ENCODE measurements at regions not wholly inside any gene's neighbourhood (a gene's known extent, or its start where the extent isn't known, plus 50 kb on each side); places are given as distances from the start of the nearest gene placed in this dataset.

DNA sequence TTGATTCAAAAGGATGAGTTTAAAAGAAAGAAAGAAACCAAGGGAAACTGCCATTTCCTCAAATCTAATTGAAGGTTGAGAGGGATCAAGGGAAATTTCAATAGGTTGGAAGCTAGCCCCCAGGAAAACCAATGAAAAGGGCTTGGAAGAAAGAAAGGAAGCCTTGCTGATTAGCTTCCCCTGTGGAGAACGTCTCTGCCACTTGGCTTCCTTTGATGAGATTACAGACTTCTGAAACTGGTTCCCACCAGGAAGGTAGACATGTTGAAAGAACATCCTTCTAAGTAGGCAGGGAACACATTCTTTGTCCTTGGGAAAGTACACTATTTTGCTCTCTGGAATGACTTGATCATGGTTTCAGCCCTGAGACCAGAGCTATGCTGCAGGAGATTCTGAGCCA, 65.5 kb upstream of the DMRTA1 start:
- 17 to 25% methylated on average over 1 of the region's 1 CpG for WGBS, 2 donors
- Histone ChIP-seq H3K4me1 (no peaks in the 10 kb centered on the region), H3K27ac (no peak overlapping the region), H3K4me3 (no peak overlapping the region), H3K27me3 (no peaks in the 10 kb centered on the region), H3K36me3 (no peaks in the 10 kb centered on the region), H3K9me3 (no peaks in the 10 kb centered on the region)
- no peak for DNase-seq
- no peak for TF ChIP-seq POLR2A (IDR thresholded peaks at IDR 0.05)
- TF ChIP-seq CTCF (IDR thresholded peaks at IDR 0.05): no peak
- TF ChIP-seq POLR2AphosphoS5 (IDR thresholded peaks at IDR 0.05): no peak
- TF ChIP-seq EP300 (IDR thresholded peaks at IDR 0.05): no peak
- no peak for ATAC-seq (ENCODE audit: low FRiP score in 2 of 2)

- WGBS, 2 donors: 50 to 83% methylated on average over 2 of the region's 2 CpGs
These were observed 64.3 kb upstream of the DMRTA1 start for GRCh38 chr9:22382331-22382730.

GRCh38 chr9:22383718-22384117, 62.9 kb upstream of the DMRTA1 start:
- WGBS, 2 donors: 57 to 62% methylated on average over 2 of the region's 2 CpGs
- Histone ChIP-seq H3K27ac (no peak overlapping the region), H3K27me3 (no peaks in the 10 kb centered on the region), H3K9me3 (no peaks in the 10 kb centered on the region), H3K36me3 (no peaks in the 10 kb centered on the region), H3K4me3 (no peak overlapping the region), H3K4me1 (no peaks in the 10 kb centered on the region)
- ATAC-seq (ENCODE audit: low FRiP score in 2 of 2) (no peak), DNase-seq (no peak)
- TF ChIP-seq POLR2A (IDR thresholded peaks at IDR 0.05) (no peak), CTCF (IDR thresholded peaks at IDR 0.05) (no peak), POLR2AphosphoS5 (IDR thresholded peaks at IDR 0.05) (no peak), EP300 (IDR thresholded peaks at IDR 0.05) (no peak)

More at GRCh38 chr9:22382331-22382730, 64.3 kb upstream of the DMRTA1 start:
- TF ChIP-seq POLR2A (IDR thresholded peaks at IDR 0.05) (no peak), CTCF (IDR thresholded peaks at IDR 0.05) (no peak), POLR2AphosphoS5 (IDR thresholded peaks at IDR 0.05) (no peak), EP300 (IDR thresholded peaks at IDR 0.05) (no peak)
- H3K9me3 ChIP-seq: no peaks in the 10 kb centered on the region
- H3K4me3 ChIP-seq: no peak overlapping the region
- ATAC-seq (ENCODE audit: low FRiP score in 2 of 2): no peak
- no peak for DNase-seq
- H3K36me3 ChIP-seq: no peaks in the 10 kb centered on the region
- H3K27ac ChIP-seq: no peak overlapping the region
- no peaks in the 10 kb centered on the region for H3K4me1 ChIP-seq
- no peaks in the 10 kb centered on the region for H3K27me3 ChIP-seq

DNA sequence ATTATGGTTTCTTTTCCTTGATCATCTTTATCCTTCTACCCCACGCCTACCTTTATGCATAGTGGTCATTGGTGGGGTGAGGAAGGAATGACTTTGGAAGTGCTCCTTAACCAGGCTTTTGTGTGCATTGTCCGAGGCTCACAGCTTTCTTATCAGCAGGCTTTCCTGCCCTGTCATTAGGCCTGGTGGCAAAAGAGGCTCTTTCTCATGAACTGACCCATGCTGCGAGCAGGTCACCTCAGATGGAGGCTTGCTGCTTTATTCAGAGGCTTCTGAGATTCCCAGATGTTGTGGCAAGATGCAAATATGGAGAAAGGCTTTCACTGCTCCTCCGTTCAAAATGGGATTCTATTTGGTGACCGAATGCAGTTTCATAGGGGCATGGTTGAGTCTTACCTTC, 57.4 kb upstream of the DMRTA1 start:
- H3K9me3 ChIP-seq: no peaks in the 10 kb centered on the region
- H3K4me3 ChIP-seq: no peak overlapping the region
- ATAC-seq (ENCODE audit: low FRiP score in 2 of 2) (no peak), DNase-seq (no peak)
- TF ChIP-seq POLR2AphosphoS5 (IDR thresholded peaks at IDR 0.05) (no peak), EP300 (IDR thresholded peaks at IDR 0.05) (no peak), POLR2A (IDR thresholded peaks at IDR 0.05) (no peak), CTCF (IDR thresholded peaks at IDR 0.05) (no peak)
- no peaks in the 10 kb centered on the region for H3K4me1 ChIP-seq
- H3K27ac ChIP-seq: no peak overlapping the region
- no peaks in the 10 kb centered on the region for H3K27me3 ChIP-seq
- H3K36me3 ChIP-seq: no peaks in the 10 kb centered on the region
- 54 to 61% methylated on average over 5 of the region's 5 CpGs for WGBS, 2 donors

- ATAC-seq (ENCODE audit: low FRiP score in 2 of 2) (no peak), DNase-seq (no peak)
- Histone ChIP-seq H3K4me3 (no peak overlapping the region), H3K36me3 (no peaks in the 10 kb centered on the region), H3K9me3 (no peaks in the 10 kb centered on the region), H3K27ac (no peak overlapping the region), H3K27me3 (no peaks in the 10 kb centered on the region), H3K4me1 (no peaks in the 10 kb centered on the region)
- TF ChIP-seq POLR2AphosphoS5 (IDR thresholded peaks at IDR 0.05) (no peak), EP300 (IDR thresholded peaks at IDR 0.05) (no peak), POLR2A (IDR thresholded peaks at IDR 0.05) (no peak), CTCF (IDR thresholded peaks at IDR 0.05) (no peak)
- WGBS, 2 donors: 64 to 73% methylated on average over 3 of the region's 3 CpGs
These were observed 54.1 kb upstream of the DMRTA1 start for GRCh38 chr9:22392523-22392922.

Measured in upper lobe of left lung (tissue), 6 donors.